ENCODE measurements at regions not wholly inside any gene's neighbourhood (a gene's known extent, or its start where the extent isn't known, plus 50 kb on each side); places are given as distances from the start of the nearest gene placed in this dataset.
A peak's percentile ranks its signal among the peaks of the same experiment; 100 is the strongest.

GRCh38 chr9:28696960-28697359, 1123.7 kb upstream of the C9orf72 start:
- DNase-seq: no peak
- intact Hi-C loops (cut with DNase I): no loop called here

GRCh38 chr9:28699632-28700031, 1126.4 kb upstream of the C9orf72 start:
- intact Hi-C loops (cut with DNase I): no loop called here
- DNase-seq: no peak

- intact Hi-C loops (cut with DNase I): no loop called here
- no peak for DNase-seq
Measured at GRCh38 chr9:28707616-28708015, 1134.3 kb upstream of the C9orf72 start.

GRCh38 chr9:28714188-28714587, 1140.9 kb upstream of the C9orf72 start:
- intact Hi-C loops (cut with DNase I): no loop called here
- no peak for DNase-seq

- intact Hi-C loops (cut with DNase I): no loop called here
- no peak for DNase-seq
Measured at GRCh38 chr9:28718226-28718625, 1144.9 kb upstream of the C9orf72 start.

- intact Hi-C loops (cut with DNase I): no loop called here
- DNase-seq: no peak
Measured at GRCh38 chr9:28720746-28721145, 1147.5 kb upstream of the C9orf72 start.

GRCh38 chr9:28730111-28730510, 1156.8 kb upstream of the C9orf72 start:
- no peak for DNase-seq
- intact Hi-C loops (cut with DNase I): no loop called here

GRCh38 chr9:28735738-28736342, 1162.6 kb upstream of the C9orf72 start:
- DNase-seq: no peak
- intact Hi-C loops (cut with DNase I): no loop called here

GRCh38 chr9:28741459-28741858, 1168.2 kb upstream of the C9orf72 start:
- intact Hi-C loops (cut with DNase I): no loop called here

GRCh38 chr9:28747351-28747985, 1174.2 kb upstream of the C9orf72 start:
- no peak for DNase-seq
- intact Hi-C loops (cut with DNase I): no loop called here

More at GRCh38 chr9:28741459-28741858, 1168.2 kb upstream of the C9orf72 start:
- no peak for DNase-seq

GRCh38 chr9:28750136-28750535, 1176.9 kb upstream of the C9orf72 start:
- intact Hi-C loops (cut with DNase I): no loop called here
- DNase-seq: no peak

- intact Hi-C loops (cut with DNase I): no loop called here
Measured at GRCh38 chr9:28758341-28758740, 1185.1 kb upstream of the C9orf72 start.

GRCh38 chr9:28758971-28759370, 1185.7 kb upstream of the C9orf72 start:
- intact Hi-C loops (cut with DNase I): no loop called here
- DNase-seq: no peak

More at GRCh38 chr9:28758341-28758740, 1185.1 kb upstream of the C9orf72 start:
- DNase-seq: no peak

- DNase-seq: no peak
- intact Hi-C loops (cut with DNase I): no loop called here
Measured at GRCh38 chr9:28762167-28762566, 1188.9 kb upstream of the C9orf72 start.

GRCh38 chr9:28764532-28764931, 1191.3 kb upstream of the C9orf72 start:
- no peak for DNase-seq
- intact Hi-C loops (cut with DNase I): no loop called here

- intact Hi-C loops (cut with DNase I): no loop called here
- DNase-seq: no peak
Measured at GRCh38 chr9:28770226-28770625, 1196.9 kb upstream of the C9orf72 start.

GRCh38 chr9:28770827-28771226, 1197.5 kb upstream of the C9orf72 start:
- no peak for DNase-seq
- intact Hi-C loops (cut with DNase I): no loop called here

GRCh38 chr9:28774433-28775235, 1201.4 kb upstream of the C9orf72 start:
- intact Hi-C loops (cut with DNase I): no loop called here
- DNase-seq: peak in 2 of 42 donors; percentile 11 to 20

GRCh38 chr9:28779243-28779642, 1206.0 kb upstream of the C9orf72 start:
- no peak for DNase-seq
- intact Hi-C loops (cut with DNase I): no loop called here

GRCh38 chr9:28781481-28781880, 1208.2 kb upstream of the C9orf72 start:
- intact Hi-C loops (cut with DNase I): no loop called here
- no peak for DNase-seq
